ENCODE measurements at regions not wholly inside any gene's neighbourhood (a gene's known extent, or its start where the extent isn't known, plus 50 kb on each side); places are given as distances from the start of the nearest gene placed in this dataset.

DNA sequence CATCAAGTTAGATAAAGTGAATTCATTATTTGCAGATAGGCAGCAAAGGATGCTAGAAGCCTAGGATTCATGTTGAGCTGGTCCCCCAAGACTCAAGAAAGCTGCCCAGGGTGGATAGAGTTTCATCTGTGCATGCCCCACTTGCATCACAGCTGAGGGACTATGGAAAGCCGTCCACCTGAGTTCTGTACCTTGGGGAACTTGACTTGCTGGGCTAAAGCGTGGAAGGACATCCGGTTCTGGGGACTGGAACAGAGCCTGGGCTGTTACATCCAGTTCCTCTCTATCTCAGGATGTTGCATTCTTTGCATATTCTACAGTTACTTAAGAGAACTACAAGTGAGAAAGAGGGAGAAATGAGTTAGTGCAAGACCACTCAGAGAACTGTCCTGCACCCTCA, 458.4 kb downstream of the SHISA9 start:
- Histone ChIP-seq H3K9me3 (ENCODE audit: insufficient read depth, low read length) (peaks cover 5% of the 10 kb centered on the region; the same call in 1 of the 2 replicates), H3K4me1 (ENCODE audit: low read length) (no peaks in the 10 kb centered on the region), H3K4me2 (ENCODE audit: low read length) (no peak overlapping the region), H2AFZ (ENCODE audit: low read depth, low read length) (no peak overlapping the region), H3K79me2 (ENCODE audit: low read length) (no peaks in the 10 kb centered on the region), H3K4me3 (ENCODE audit: low read length) (no peak overlapping the region), H3K27ac (ENCODE audit: low read length) (no peak overlapping the region), H3K27me3 (ENCODE audit: low read depth, low read length) (no peaks in the 10 kb centered on the region), H4K20me1 (ENCODE audit: insufficient read depth, low read length) (no peaks in the 10 kb centered on the region), H3K9ac (ENCODE audit: low read length) (no peak overlapping the region), H3K36me3 (replicated peaks; ENCODE audit: low read depth, low read length) (no peaks in the 10 kb centered on the region)
- TF ChIP-seq, protein P1, sequence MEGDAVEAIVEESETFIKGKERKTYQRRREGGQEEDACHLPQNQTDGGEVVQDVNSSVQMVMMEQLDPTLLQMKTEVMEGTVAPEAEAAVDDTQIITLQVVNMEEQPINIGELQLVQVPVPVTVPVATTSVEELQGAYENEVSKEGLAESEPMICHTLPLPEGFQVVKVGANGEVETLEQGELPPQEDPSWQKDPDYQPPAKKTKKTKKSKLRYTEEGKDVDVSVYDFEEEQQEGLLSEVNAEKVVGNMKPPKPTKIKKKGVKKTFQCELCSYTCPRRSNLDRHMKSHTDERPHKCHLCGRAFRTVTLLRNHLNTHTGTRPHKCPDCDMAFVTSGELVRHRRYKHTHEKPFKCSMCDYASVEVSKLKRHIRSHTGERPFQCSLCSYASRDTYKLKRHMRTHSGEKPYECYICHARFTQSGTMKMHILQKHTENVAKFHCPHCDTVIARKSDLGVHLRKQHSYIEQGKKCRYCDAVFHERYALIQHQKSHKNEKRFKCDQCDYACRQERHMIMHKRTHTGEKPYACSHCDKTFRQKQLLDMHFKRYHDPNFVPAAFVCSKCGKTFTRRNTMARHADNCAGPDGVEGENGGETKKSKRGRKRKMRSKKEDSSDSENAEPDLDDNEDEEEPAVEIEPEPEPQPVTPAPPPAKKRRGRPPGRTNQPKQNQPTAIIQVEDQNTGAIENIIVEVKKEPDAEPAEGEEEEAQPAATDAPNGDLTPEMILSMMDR (IDR thresholded peaks at IDR 0.05; ENCODE audit: low read depth, low read length): no peak
- no peak for TF ChIP-seq EZH2phosphoT487 (IDR thresholded peaks at IDR 0.05; ENCODE audit: low read depth)

GRCh38 chr16:13372421-13372820, 471.0 kb downstream of the SHISA9 start:
- no peaks in the 10 kb centered on the region for H4K20me1 ChIP-seq (ENCODE audit: insufficient read depth, low read length)
- H2AFZ ChIP-seq (ENCODE audit: low read depth, low read length): no peak overlapping the region
- no peak overlapping the region for H3K27ac ChIP-seq (ENCODE audit: low read length)
- H3K9me3 ChIP-seq (ENCODE audit: insufficient read depth, low read length): no peaks in the 10 kb centered on the region
- TF ChIP-seq EZH2phosphoT487 (IDR thresholded peaks at IDR 0.05; ENCODE audit: low read depth): no peak
- TF ChIP-seq, protein P1 (IDR thresholded peaks at IDR 0.05; ENCODE audit: low read depth, low read length): no peak
- H3K4me1 ChIP-seq (ENCODE audit: low read length): peaks cover 31% of the 10 kb centered on the region
- no peaks in the 10 kb centered on the region for H3K27me3 ChIP-seq (ENCODE audit: low read depth, low read length)
- no peak overlapping the region for H3K4me3 ChIP-seq (ENCODE audit: low read length)
- peak overlapping the region; percentile 19 for H3K4me2 ChIP-seq (ENCODE audit: low read length)
- no peaks in the 10 kb centered on the region for H3K36me3 ChIP-seq (replicated peaks; ENCODE audit: low read depth, low read length)
- no peaks in the 10 kb centered on the region for H3K79me2 ChIP-seq (ENCODE audit: low read length)
- H3K9ac ChIP-seq (ENCODE audit: low read length): no peak overlapping the region

DNA sequence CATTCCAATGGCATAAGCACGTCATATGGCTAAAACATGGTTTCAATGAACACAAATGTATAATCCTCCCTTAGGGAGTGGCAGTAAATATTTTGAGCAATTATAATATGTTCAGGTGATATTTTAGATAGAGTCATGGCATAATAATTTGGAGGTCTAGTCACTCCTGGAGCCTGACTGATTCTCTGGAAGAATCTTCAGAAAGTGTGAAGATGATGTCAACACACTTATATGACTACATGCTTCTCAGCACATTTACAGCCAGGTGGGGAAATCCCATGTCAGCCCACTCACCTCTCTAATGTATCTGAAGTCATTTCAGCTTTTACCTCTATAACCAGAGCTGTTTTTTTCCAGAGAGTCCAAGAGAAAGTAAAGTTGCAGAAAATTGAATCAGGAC, 474.8 kb downstream of the SHISA9 start:
- H3K36me3 ChIP-seq (replicated peaks; ENCODE audit: low read depth, low read length): no peaks in the 10 kb centered on the region
- H4K20me1 ChIP-seq (ENCODE audit: insufficient read depth, low read length): no peaks in the 10 kb centered on the region
- peaks cover 30% of the 10 kb centered on the region for H3K4me1 ChIP-seq (ENCODE audit: low read length)
- no peak overlapping the region for H3K9ac ChIP-seq (ENCODE audit: low read length)
- H2AFZ ChIP-seq (ENCODE audit: low read depth, low read length): no peak overlapping the region
- TF ChIP-seq, protein P1 (IDR thresholded peaks at IDR 0.05; ENCODE audit: low read depth, low read length): no peak
- TF ChIP-seq EZH2phosphoT487 (IDR thresholded peaks at IDR 0.05; ENCODE audit: low read depth): no peak
- H3K27me3 ChIP-seq (ENCODE audit: low read depth, low read length): no peaks in the 10 kb centered on the region
- peak overlapping the region; percentile 25; the same call in 1 of the 2 replicates for H3K4me2 ChIP-seq (ENCODE audit: low read length)
- H3K4me3 ChIP-seq (ENCODE audit: low read length): no peak overlapping the region
- H3K79me2 ChIP-seq (ENCODE audit: low read length): no peaks in the 10 kb centered on the region
- H3K9me3 ChIP-seq (ENCODE audit: insufficient read depth, low read length): no peaks in the 10 kb centered on the region
- no peak overlapping the region for H3K27ac ChIP-seq (ENCODE audit: low read length)

GRCh38 chr16:13377143-13377542, 475.7 kb downstream of the SHISA9 start:
- Histone ChIP-seq H4K20me1 (ENCODE audit: insufficient read depth, low read length) (no peaks in the 10 kb centered on the region), H3K36me3 (replicated peaks; ENCODE audit: low read depth, low read length) (no peaks in the 10 kb centered on the region), H3K27ac (ENCODE audit: low read length) (no peak overlapping the region), H3K9ac (ENCODE audit: low read length) (no peak overlapping the region), H3K4me3 (ENCODE audit: low read length) (no peak overlapping the region), H3K79me2 (ENCODE audit: low read length) (no peaks in the 10 kb centered on the region), H3K4me2 (ENCODE audit: low read length) (no peak overlapping the region), H3K4me1 (ENCODE audit: low read length) (peaks cover 20% of the 10 kb centered on the region), H3K9me3 (ENCODE audit: insufficient read depth, low read length) (no peaks in the 10 kb centered on the region), H3K27me3 (ENCODE audit: low read depth, low read length) (no peaks in the 10 kb centered on the region), H2AFZ (ENCODE audit: low read depth, low read length) (no peak overlapping the region)
- TF ChIP-seq EZH2phosphoT487 (IDR thresholded peaks at IDR 0.05; ENCODE audit: low read depth): no peak
- TF ChIP-seq, protein P1 (IDR thresholded peaks at IDR 0.05; ENCODE audit: low read depth, low read length): no peak

All from OCI-LY3 (cell line).